LNCaP clone FGC (cell line): ENCODE measurements at regions not wholly inside any gene's neighbourhood (a gene's known extent, or its start where the extent isn't known, plus 50 kb on each side); places are given as distances from the start of the nearest gene placed in this dataset.

ENCODE experiments used
- DNase-seq: peaks from one replicate; pipeline ENCODE4 v3.0.0-alpha.2; 2011; ENCODE audit warnings: low read depth
- H3K4me3 ChIP-seq: 2 replicates; pipeline ENCODE4 v1.5.1; 2011; ENCODE audit warnings: mild to moderate bottlenecking, low read depth, low read length, control low read depth
- CTCF ChIP-seq: IDR thresholded peaks from 2 replicates; pipeline ENCODE4 v1.5.1; 2012; ENCODE audit warnings: mild to moderate bottlenecking; ENCODE audit not compliant: control insufficient read depth, insufficient read depth; ENCODE audit errors: extremely low read depth

GRCh38 chr9:107969727-107970126, 480.2 kb upstream of the KLF4 start:
- DNase-seq, result no peak
- no peak for TF ChIP-seq CTCF
- H3K4me3 ChIP-seq, result no peak overlapping the region

- no peak for DNase-seq
- H3K4me3 ChIP-seq, result no peak overlapping the region
- no peak for TF ChIP-seq CTCF
Measured at GRCh38 chr9:107969141-107969540, 479.6 kb upstream of the KLF4 start.

DNA sequence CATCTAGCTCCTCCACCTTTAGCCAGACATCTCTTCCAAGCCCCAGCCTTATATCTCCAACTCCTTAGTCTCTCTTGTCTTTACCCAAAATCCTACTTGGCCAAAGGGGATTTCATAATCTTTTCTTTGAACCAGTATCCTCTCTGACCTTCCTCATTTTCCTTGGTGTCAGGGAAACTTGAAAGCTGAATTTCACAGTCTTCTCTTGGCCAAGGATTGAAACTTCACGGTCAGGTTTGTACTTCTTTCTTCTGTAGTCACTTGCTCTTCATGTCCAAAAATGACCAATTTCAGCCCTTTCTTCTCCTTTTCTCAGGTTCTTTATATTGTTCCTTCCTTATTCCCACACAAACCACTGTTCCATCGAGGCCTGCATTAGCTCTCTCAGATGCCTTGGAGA, 473.7 kb upstream of the KLF4 start:
- H3K4me3 ChIP-seq, result no peak overlapping the region
- no peak for DNase-seq
- no peak for TF ChIP-seq CTCF

DNA sequence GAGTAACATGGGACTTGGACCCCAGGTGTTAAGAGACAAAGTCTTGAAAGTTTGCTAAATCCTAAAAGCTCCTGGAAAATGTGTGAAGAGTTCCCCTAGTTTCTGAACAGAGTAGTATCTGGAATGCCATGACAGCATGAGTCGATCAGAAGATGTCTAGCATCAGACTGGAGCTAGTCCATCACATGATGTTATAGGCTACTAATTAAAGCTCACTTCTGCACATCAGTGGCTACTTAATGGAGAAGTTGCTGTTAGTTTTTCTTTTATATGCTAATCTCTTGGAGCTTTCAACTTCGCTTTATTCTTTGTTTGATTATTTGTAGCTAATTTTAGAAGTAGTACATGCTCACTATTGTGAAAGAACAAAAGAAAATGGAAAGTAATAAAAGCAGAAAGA, 471.3 kb upstream of the KLF4 start:
- no peak for TF ChIP-seq CTCF
- no peak for DNase-seq

DNA sequence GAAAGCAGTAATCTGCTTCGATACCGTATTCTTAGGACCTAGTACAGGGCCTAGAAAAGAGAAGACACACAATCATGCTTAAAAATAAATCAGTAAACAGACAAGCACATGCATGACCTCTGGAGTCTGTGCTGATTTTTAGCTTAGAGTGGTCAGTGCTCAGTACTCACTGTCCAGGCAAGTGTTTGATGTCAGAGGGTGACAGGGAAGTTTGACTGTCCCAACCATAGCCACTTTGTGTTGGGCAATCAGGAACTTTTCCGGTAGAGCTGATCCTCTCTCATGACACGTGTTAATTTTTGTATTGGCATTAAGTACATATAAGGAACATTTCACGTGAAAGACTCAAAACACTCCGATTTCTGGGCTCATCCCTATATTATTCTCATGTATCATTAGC, 464.7 kb upstream of the KLF4 start:
- H3K4me3 ChIP-seq, result no peak overlapping the region
- DNase-seq, result no peak
- no peak for TF ChIP-seq CTCF

More for the DNA sequence above, 471.3 kb upstream of the KLF4 start:
- H3K4me3 ChIP-seq, result no peak overlapping the region

GRCh38 chr9:107953556-107954125, 464.1 kb upstream of the KLF4 start:
- no peak overlapping the region for H3K4me3 ChIP-seq
- DNase-seq, result no peak
- no peak for TF ChIP-seq CTCF

DNA sequence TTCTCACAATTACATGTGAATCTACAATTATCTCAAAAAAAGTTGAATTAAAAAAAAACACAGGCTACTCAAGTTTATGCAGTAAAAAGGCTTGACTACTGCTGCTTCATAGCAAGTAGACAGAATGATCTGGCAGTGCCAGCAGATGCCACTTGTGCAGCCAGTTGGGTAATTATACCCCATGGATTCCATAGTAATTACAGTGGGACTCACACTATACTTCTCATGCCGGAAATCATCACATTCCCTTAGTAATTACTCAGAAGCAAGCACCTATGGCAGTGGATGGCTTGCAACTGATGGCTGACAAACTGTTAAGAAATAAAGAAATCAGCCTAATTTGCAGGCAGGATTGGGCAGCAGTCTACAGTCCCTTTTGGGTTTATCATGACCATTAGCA, 463.2 kb upstream of the KLF4 start:
- TF ChIP-seq CTCF, result no peak
- H3K4me3 ChIP-seq, result no peak overlapping the region
- no peak for DNase-seq
